ENCODE measurements at regions not wholly inside any gene's neighbourhood (a gene's known extent, or its start where the extent isn't known, plus 50 kb on each side); places are given as distances from the start of the nearest gene placed in this dataset.

DNA sequence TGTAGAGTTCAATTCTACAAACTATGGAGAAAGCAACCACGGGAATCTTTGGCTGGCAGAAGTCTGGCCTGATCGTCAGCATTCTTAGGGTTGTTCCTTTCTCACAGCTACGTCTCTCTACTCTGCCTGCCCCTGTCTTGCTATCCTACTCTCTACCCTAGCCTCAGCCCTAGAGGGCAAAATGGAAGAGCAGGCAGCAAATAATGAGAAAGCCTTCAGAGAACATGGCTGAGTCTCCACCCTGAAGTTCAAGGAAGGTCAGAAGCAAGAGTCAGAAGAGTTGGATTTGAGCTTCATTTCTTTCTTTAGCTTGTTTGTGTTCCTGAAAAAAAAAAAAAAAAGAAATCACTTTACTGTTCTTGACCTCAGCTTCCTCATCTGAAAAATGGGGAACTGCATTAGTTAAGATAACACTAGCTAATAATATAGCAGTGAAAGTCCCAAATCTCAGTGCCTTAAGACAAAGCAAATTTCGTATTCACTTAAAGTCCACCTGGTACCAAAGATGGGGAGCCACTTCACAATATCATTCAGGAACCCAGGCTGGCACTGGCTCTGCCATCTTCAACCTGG is 50.2 kb upstream of the CCND2 start:
- Mint-ChIP-seq H3K4me1 (ENCODE audit: unreplicated experiment) (peaks cover 13% of the 10 kb centered on the region), H3K27me3 (ENCODE audit: unreplicated experiment) (no peaks in the 10 kb centered on the region), H3K36me3 (ENCODE audit: low read depth, unreplicated experiment) (no peaks in the 10 kb centered on the region), H3K4me3 (ENCODE audit: unreplicated experiment) (no peak overlapping the region), H3K27ac (ENCODE audit: unreplicated experiment) (no peak overlapping the region), H3K9me3 (ENCODE audit: unreplicated experiment) (no peaks in the 10 kb centered on the region)
- no peak for DNase-seq (ENCODE audit: low spot score)
- no peak for TF ChIP-seq CTCF (IDR thresholded peaks at IDR 0.05; ENCODE audit: unreplicated experiment)

DNA sequence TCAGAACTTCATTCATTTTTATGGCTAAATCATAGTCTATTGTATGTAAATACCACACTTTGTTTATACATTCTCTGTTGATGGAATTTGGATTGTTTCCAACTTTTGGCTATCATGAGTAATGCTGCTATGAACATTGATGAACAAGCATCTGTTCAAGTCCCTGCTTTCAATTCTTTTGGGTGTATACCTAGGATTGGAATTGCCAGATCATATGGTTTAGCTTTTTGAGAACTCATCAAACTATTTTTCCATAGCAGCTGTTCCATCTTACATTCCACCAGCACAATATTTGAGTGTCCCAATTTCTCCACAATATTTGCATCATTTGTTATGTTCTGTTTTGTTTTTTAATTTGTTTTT is 52.3 kb upstream of the CCND2 start:
- Mint-ChIP-seq H3K4me1 (ENCODE audit: unreplicated experiment) (peaks cover 3% of the 10 kb centered on the region), H3K27ac (ENCODE audit: unreplicated experiment) (no peak overlapping the region), H3K9me3 (ENCODE audit: unreplicated experiment) (no peaks in the 10 kb centered on the region), H3K27me3 (ENCODE audit: unreplicated experiment) (no peaks in the 10 kb centered on the region), H3K36me3 (ENCODE audit: low read depth, unreplicated experiment) (no peaks in the 10 kb centered on the region), H3K4me3 (ENCODE audit: unreplicated experiment) (no peak overlapping the region)
- DNase-seq (ENCODE audit: low spot score): no peak
- TF ChIP-seq CTCF (IDR thresholded peaks at IDR 0.05; ENCODE audit: unreplicated experiment): no peak

GRCh38 chr12:4220536-4221257 is 52.9 kb upstream of the CCND2 start:
- Mint-ChIP-seq H3K36me3 (ENCODE audit: low read depth, unreplicated experiment) (no peaks in the 10 kb centered on the region), H3K4me1 (ENCODE audit: unreplicated experiment) (peaks cover under 1% of the 10 kb centered on the region), H3K27me3 (ENCODE audit: unreplicated experiment) (no peaks in the 10 kb centered on the region), H3K9me3 (ENCODE audit: unreplicated experiment) (no peaks in the 10 kb centered on the region), H3K4me3 (ENCODE audit: unreplicated experiment) (no peak overlapping the region), H3K27ac (ENCODE audit: unreplicated experiment) (no peak overlapping the region)
- no peak for TF ChIP-seq CTCF (IDR thresholded peaks at IDR 0.05; ENCODE audit: unreplicated experiment)
- DNase-seq (ENCODE audit: low spot score): no peak

- H3K4me1 Mint-ChIP-seq (ENCODE audit: unreplicated experiment): no peaks in the 10 kb centered on the region
- H3K27ac Mint-ChIP-seq (ENCODE audit: unreplicated experiment): no peak overlapping the region
- no peak for TF ChIP-seq CTCF (IDR thresholded peaks at IDR 0.05; ENCODE audit: unreplicated experiment)
- no peak for DNase-seq (ENCODE audit: low spot score)
- H3K36me3 Mint-ChIP-seq (ENCODE audit: low read depth, unreplicated experiment): no peaks in the 10 kb centered on the region
- no peak overlapping the region for H3K4me3 Mint-ChIP-seq (ENCODE audit: unreplicated experiment)
- H3K9me3 Mint-ChIP-seq (ENCODE audit: unreplicated experiment): no peaks in the 10 kb centered on the region
- no peaks in the 10 kb centered on the region for H3K27me3 Mint-ChIP-seq (ENCODE audit: unreplicated experiment)
These were observed 56.5 kb upstream of the CCND2 start for GRCh38 chr12:4217091-4217490.

GRCh38 chr12:4216187-4216927 is 57.2 kb upstream of the CCND2 start:
- no peaks in the 10 kb centered on the region for H3K36me3 Mint-ChIP-seq (ENCODE audit: low read depth, unreplicated experiment)
- H3K4me3 Mint-ChIP-seq (ENCODE audit: unreplicated experiment): no peak overlapping the region

More at GRCh38 chr12:4216187-4216927, 57.2 kb upstream of the CCND2 start:
- no peak for TF ChIP-seq CTCF (IDR thresholded peaks at IDR 0.05; ENCODE audit: unreplicated experiment)
- Mint-ChIP-seq H3K27me3 (ENCODE audit: unreplicated experiment) (no peaks in the 10 kb centered on the region), H3K27ac (ENCODE audit: unreplicated experiment) (no peak overlapping the region), H3K9me3 (ENCODE audit: unreplicated experiment) (no peaks in the 10 kb centered on the region), H3K4me1 (ENCODE audit: unreplicated experiment) (no peaks in the 10 kb centered on the region)
- no peak for DNase-seq (ENCODE audit: low spot score)
